ENCODE measurements at regions not wholly inside any gene's neighbourhood (a gene's known extent, or its start where the extent isn't known, plus 50 kb on each side); places are given as distances from the start of the nearest gene placed in this dataset.

DNA sequence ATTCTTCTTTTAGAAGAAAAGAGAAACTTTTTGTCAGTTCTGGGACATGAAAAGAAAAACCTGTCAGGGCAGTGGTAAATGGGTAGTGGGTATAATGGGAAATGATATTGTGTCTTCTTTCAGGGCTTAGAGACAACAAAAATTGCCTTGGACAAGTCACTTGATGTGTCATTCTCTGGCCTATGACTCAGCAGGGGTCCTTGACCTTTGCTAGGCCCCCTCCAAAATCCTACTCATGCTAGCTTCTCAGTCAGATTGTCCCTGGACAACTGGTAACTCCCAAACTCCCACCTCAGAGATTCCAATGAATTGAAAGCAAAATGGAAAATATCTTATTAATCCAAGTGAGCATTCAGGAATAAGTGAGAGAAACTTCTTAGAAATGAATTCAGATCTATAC lies 258.8 kb upstream of the SPRY2 start (continued):
- TF ChIP-seq, protein P1, sequence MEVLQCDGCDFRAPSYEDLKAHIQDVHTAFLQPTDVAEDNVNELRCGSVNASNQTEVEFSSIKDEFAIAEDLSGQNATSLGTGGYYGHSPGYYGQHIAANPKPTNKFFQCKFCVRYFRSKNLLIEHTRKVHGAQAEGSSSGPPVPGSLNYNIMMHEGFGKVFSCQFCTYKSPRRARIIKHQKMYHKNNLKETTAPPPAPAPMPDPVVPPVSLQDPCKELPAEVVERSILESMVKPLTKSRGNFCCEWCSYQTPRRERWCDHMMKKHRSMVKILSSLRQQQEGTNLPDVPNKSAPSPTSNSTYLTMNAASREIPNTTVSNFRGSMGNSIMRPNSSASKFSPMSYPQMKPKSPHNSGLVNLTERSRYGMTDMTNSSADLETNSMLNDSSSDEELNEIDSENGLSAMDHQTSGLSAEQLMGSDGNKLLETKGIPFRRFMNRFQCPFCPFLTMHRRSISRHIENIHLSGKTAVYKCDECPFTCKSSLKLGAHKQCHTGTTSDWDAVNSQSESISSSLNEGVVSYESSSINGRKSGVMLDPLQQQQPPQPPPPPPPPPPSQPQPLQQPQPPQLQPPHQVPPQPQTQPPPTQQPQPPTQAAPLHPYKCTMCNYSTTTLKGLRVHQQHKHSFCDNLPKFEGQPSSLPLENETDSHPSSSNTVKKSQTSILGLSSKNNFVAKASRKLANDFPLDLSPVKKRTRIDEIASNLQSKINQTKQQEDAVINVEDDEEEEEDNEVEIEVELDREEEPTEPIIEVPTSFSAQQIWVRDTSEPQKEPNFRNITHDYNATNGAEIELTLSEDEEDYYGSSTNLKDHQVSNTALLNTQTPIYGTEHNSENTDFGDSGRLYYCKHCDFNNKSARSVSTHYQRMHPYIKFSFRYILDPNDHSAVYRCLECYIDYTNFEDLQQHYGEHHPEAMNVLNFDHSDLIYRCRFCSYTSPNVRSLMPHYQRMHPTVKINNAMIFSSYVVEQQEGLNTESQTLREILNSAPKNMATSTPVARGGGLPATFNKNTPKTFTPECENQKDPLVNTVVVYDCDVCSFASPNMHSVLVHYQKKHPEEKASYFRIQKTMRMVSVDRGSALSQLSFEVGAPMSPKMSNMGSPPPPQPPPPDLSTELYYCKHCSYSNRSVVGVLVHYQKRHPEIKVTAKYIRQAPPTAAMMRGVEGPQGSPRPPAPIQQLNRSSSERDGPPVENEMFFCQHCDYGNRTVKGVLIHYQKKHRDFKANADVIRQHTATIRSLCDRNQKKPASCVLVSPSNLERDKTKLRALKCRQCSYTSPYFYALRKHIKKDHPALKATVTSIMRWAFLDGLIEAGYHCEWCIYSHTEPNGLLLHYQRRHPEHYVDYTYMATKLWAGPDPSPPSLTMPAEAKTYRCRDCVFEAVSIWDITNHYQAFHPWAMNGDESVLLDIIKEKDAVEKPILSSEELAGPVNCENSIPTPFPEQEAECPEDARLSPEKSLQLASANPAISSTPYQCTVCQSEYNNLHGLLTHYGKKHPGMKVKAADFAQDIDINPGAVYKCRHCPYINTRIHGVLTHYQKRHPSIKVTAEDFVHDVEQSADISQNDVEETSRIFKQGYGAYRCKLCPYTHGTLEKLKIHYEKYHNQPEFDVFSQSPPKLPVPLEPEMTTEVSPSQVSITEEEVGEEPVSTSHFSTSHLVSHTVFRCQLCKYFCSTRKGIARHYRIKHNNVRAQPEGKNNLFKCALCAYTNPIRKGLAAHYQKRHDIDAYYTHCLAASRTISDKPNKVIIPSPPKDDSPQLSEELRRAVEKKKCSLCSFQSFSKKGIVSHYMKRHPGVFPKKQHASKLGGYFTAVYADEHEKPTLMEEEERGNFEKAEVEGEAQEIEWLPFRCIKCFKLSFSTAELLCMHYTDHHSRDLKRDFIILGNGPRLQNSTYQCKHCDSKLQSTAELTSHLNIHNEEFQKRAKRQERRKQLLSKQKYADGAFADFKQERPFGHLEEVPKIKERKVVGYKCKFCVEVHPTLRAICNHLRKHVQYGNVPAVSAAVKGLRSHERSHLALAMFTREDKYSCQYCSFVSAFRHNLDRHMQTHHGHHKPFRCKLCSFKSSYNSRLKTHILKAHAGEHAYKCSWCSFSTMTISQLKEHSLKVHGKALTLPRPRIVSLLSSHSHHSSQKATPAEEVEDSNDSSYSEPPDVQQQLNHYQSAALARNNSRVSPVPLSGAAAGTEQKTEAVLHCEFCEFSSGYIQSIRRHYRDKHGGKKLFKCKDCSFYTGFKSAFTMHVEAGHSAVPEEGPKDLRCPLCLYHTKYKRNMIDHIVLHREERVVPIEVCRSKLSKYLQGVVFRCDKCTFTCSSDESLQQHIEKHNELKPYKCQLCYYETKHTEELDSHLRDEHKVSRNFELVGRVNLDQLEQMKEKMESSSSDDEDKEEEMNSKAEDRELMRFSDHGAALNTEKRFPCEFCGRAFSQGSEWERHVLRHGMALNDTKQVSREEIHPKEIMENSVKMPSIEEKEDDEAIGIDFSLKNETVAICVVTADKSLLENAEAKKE (CRISPR knock-in tag; IDR thresholded peaks at IDR 0.05), result no peak
- TF ChIP-seq POLR2AphosphoS5 (IDR thresholded peaks at IDR 0.05; ENCODE audit: low read depth), result no peak
- no peak for TF ChIP-seq ZNF114 (CRISPR knock-in tag; IDR thresholded peaks at IDR 0.05)
- no peak for TF ChIP-seq CREB1 (CRISPR knock-in tag; IDR thresholded peaks at IDR 0.05; ENCODE audit: low read depth)
- TF ChIP-seq, protein P2, sequence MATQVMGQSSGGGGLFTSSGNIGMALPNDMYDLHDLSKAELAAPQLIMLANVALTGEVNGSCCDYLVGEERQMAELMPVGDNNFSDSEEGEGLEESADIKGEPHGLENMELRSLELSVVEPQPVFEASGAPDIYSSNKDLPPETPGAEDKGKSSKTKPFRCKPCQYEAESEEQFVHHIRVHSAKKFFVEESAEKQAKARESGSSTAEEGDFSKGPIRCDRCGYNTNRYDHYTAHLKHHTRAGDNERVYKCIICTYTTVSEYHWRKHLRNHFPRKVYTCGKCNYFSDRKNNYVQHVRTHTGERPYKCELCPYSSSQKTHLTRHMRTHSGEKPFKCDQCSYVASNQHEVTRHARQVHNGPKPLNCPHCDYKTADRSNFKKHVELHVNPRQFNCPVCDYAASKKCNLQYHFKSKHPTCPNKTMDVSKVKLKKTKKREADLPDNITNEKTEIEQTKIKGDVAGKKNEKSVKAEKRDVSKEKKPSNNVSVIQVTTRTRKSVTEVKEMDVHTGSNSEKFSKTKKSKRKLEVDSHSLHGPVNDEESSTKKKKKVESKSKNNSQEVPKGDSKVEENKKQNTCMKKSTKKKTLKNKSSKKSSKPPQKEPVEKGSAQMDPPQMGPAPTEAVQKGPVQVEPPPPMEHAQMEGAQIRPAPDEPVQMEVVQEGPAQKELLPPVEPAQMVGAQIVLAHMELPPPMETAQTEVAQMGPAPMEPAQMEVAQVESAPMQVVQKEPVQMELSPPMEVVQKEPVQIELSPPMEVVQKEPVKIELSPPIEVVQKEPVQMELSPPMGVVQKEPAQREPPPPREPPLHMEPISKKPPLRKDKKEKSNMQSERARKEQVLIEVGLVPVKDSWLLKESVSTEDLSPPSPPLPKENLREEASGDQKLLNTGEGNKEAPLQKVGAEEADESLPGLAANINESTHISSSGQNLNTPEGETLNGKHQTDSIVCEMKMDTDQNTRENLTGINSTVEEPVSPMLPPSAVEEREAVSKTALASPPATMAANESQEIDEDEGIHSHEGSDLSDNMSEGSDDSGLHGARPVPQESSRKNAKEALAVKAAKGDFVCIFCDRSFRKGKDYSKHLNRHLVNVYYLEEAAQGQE (IDR thresholded peaks at IDR 0.05; ENCODE audit: unreplicated experiment), result no peak

DNA sequence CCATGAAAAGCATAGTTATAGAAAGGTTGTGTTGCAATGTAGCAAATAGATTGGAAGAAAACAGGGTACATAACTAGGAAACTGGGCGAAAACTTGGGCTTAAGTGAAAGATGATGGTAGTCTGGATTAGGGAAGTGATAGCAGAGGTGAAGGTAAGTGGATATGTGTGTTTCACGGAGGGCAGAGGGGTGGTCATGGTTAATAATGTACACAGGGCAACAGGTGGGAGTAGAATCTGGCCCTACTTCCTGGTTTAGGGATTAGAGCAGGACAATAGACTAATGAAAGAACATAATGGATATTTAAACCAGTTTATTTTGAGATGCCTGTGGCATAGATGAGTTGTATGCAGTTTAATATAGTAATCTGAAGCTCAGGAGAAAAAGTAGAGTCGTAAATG lies 257.3 kb upstream of the SPRY2 start:
- H3K36me3 ChIP-seq (ENCODE audit: insufficient read depth), result no peaks in the 10 kb centered on the region
- H3K27me3 Mint-ChIP-seq (ENCODE audit: insufficient read depth, low read depth, poor library complexity), result no peaks in the 10 kb centered on the region
- no peak for ATAC-seq
- TF ChIP-seq EZH2 (IDR thresholded peaks at IDR 0.05; ENCODE audit: low read depth, unreplicated experiment) (no peak), STAT1 (IDR thresholded peaks at IDR 0.05; ENCODE audit: unreplicated experiment) (no peak), NANOG (IDR thresholded peaks at IDR 0.05; ENCODE audit: borderline replicate concordance) (no peak), ZNF331 (CRISPR knock-in tag; IDR thresholded peaks at IDR 0.05; ENCODE audit: low read depth) (no peak), CREB1 (CRISPR knock-in tag; IDR thresholded peaks at IDR 0.05; ENCODE audit: low read depth) (no peak), JUNB (IDR thresholded peaks at IDR 0.05; ENCODE audit: unreplicated experiment) (no peak), POLR2AphosphoS5 (IDR thresholded peaks at IDR 0.05; ENCODE audit: low read depth) (no peak), ZNF114 (CRISPR knock-in tag; IDR thresholded peaks at IDR 0.05) (no peak)
- TF ChIP-seq, protein P2 (IDR thresholded peaks at IDR 0.05; ENCODE audit: unreplicated experiment), result no peak
- TF ChIP-seq, protein P3, sequence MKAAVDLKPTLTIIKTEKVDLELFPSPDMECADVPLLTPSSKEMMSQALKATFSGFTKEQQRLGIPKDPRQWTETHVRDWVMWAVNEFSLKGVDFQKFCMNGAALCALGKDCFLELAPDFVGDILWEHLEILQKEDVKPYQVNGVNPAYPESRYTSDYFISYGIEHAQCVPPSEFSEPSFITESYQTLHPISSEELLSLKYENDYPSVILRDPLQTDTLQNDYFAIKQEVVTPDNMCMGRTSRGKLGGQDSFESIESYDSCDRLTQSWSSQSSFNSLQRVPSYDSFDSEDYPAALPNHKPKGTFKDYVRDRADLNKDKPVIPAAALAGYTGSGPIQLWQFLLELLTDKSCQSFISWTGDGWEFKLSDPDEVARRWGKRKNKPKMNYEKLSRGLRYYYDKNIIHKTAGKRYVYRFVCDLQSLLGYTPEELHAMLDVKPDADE (IDR thresholded peaks at IDR 0.05), result no peak

More for the DNA sequence above, 257.3 kb upstream of the SPRY2 start:
- no peaks in the 10 kb centered on the region for H3F3A ChIP-seq (replicated peaks; ENCODE audit: low read depth)
- Mint-ChIP-seq H3K27ac (no peak overlapping the region), H3K4me1 (peaks cover 21% of the 10 kb centered on the region), H3K9me3 (no peaks in the 10 kb centered on the region), H3K4me3 (no peak overlapping the region), H3K36me3 (ENCODE audit: low read depth) (no peaks in the 10 kb centered on the region)
- H3K4me1 ChIP-seq (ENCODE audit: insufficient read depth), result peaks cover 19% of the 10 kb centered on the region
- no peak overlapping the region for H2AFZ ChIP-seq
- no peaks in the 10 kb centered on the region for H3K79me2 ChIP-seq (replicated peaks; ENCODE audit: insufficient read depth)
- peaks cover 3% of the 10 kb centered on the region; the same call in 1 of the 2 replicates for H3K9me2 ChIP-seq (ENCODE audit: insufficient read depth)
- no peaks in the 10 kb centered on the region for H4K20me1 ChIP-seq (replicated peaks; ENCODE audit: insufficient read depth)
- H3K4me3 ChIP-seq, result no peak overlapping the region
- no peak for DNase-seq (ENCODE audit: low spot score)
- no peaks in the 10 kb centered on the region for H3K27me3 ChIP-seq (ENCODE audit: insufficient read depth)
- H3K4me2 ChIP-seq, result no peak overlapping the region
- H3K27ac ChIP-seq (ENCODE audit: low read depth), result no peak overlapping the region
